Muscle of back (tissue), 3 donors: ENCODE measurements at regions not wholly inside any gene's neighbourhood (a gene's known extent, or its start where the extent isn't known, plus 50 kb on each side); places are given as distances from the start of the nearest gene placed in this dataset.
A peak's percentile ranks its signal among the peaks of the same experiment; 100 is the strongest.
"Not testable (repeated sequence)": the region's sequence is repeated elsewhere in the genome, so short reads cannot be mapped to it uniquely, and the experiment has no call there.

Experiments used
- DNase-seq, 3 donors: peaks; one replicate each; pipeline versions ENCODE4 v3.0.0 to v3.0.0-alpha.2; 2013

DNA sequence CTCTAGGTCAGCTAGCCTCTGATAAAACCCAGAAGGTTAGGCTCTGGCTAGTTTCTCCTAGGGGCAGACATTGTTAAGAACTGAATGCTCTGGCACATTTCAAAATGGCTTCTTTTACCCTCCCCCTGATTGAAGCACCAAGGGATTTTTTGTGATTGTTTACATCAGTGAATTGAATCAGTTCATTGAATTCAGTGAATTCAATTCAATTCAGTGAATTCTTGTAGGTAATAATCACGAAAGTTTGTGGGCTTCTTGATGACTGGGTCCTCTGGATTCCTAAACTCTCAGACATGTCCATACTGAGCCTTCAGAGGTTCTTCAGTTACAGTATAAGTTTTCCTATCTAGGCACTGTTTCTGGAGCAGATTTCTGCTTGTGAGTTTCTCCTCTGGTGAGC, 135.2 kb upstream of the ELAC2 start:
- DNase-seq, result peak in 1 of 3 donors; percentile 49

DNA sequence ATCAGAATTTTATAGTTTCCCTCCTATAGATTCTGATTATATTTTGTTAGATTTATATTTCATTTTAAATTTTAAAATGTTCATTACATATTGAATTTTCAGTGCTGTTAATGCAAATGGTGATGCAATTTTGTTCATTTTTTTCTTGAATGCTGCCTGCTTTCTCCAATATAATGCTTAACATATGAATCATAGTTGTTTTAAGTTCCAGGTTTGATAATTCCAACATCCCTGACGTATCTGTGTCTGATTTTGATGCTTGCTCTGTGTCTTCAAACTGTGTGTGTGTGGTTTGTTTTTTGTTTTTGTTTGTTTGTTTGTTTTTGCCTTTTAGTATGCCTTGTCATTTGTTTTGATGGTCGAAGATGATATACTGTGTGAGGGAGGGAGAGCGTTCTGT, 134.7 kb upstream of the ELAC2 start:
- DNase-seq, result no peak

DNA sequence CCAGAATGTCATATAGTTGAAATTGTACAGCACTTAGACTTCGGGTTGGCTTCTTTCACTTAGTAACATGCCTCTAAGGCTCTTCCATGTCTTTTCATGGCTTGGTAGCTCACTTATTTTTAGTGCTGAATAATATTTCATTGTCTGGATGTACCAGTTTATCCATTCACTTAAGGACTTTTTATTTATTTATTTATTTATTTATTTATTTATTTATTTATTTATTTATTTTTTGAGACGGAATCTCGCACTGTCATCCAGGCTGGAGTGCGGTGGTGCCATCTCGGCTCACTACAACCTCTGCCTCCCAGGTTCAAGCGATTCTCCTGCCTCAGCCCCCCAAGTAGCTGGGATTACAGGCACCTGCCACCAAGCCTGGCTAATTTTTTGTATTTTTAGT, 132.9 kb upstream of the ELAC2 start:
- DNase-seq, result not testable (repeated sequence)

DNA sequence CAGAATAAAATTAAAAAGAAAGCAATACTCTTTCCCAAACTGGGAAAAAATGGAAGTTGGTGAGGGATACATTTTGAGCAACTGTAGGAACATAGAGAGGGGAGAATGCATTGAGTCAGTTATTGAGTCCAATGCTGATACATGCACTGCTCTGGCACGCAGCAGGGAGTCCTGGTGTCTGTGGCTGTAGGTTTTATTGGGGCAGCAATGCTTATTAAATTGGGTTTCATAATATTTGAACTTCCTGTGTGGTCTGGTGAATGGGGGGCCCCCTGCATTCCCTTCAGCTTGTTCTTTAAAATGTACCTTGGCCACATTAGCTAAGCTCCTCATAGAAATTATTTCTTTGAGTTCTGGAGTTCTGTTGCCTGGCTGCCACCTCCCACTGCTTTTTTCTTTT, 125.2 kb upstream of the ELAC2 start:
- no peak for DNase-seq

DNA sequence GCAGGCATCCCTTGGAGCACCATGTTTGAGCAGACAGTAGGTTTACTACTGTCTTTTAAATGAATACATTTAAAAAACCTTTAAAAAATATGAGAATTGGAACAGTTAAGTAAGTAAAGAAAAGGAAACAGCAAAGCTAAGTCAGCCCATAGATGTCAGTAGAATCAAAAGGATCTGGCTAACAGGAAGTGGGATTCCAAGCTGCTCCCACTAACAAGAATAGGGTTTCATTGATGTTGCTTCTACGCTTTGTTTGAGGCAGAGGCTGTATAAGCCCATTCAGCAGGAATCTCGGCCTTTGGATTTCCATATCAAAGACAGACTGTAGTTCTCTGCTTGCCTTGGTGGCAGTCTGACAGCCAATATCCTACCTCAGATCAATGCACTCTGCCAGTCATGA, 122.9 kb upstream of the ELAC2 start:
- DNase-seq, result no peak

DNA sequence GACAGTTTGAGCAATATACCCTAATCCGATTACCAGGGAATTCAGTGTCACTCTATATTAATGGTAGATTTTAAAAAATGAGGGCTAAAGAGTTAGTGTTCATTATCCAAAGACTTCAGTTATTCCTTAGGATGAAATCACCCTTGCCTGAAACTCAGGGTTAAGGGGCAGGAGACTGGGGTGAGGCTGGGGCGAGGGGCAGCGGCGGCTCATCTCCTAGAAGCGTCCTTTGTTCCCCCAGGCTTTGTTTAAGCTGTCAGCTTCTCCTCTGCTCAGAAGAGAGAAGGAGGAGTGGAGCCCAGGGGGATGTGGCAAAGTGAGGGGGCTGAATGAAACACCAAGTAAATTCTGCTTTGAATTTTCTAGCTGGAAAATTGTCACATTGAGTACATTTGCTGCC, 117.7 kb upstream of the ELAC2 start:
- DNase-seq, result no peak

DNA sequence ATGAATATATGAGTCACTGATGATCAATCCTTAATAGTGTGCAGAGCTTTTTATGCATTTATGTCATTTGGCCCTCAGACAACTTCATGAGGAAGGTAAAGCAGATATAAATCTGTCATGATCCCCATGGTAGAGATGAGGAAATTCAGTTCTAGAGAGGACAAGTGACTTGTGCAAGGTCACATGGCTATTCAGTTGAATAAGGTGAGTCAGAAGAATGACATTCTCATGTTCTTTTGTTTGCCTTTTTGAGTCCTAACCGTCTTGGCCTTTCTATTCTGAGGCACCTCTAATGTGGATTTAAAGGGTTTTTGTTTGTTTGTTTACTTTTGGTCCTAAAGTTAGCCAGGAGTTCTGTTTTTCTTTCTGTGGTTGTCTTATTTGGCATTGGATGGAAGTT, 116.2 kb upstream of the ELAC2 start:
- DNase-seq, result no peak

DNA sequence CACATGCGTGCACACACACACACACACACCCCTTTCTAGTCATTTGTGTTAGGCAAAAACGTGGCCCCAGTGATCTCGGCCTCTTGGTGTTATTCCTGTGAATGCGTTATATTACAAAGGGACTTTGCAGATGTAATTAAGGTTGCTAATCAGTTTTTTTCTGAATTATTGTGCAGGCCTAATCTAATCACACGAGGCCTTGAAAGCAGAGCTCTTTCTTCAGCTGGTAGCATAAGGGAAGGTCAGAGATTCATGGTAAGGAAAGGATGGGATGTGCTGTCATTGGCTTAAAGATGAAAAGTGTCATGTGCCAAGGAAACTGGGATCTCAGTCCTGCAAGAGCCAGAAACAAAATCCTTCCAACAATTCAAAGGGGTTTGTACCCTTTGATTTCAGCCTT, 113.4 kb upstream of the ELAC2 start:
- no peak for DNase-seq

DNA sequence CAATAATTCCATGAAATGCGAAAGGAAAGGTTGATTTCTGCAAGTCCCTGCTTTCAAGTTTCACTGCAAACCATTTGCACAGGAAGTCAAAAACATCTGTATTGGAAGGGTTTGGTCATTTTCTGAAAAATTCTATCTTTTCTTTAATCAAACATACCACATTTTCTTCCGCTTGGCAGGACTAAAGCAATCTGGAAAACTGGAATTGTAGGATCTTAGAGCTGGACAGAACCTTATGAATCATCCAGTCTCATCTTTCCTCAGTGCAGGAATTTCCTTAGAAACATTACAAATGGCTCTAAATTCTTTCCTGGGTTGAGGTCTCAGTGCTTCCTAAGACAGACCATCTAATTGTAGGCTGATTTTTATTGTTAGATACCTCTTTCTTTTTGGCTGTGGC, 111.5 kb upstream of the ELAC2 start:
- DNase-seq, result no peak

DNA sequence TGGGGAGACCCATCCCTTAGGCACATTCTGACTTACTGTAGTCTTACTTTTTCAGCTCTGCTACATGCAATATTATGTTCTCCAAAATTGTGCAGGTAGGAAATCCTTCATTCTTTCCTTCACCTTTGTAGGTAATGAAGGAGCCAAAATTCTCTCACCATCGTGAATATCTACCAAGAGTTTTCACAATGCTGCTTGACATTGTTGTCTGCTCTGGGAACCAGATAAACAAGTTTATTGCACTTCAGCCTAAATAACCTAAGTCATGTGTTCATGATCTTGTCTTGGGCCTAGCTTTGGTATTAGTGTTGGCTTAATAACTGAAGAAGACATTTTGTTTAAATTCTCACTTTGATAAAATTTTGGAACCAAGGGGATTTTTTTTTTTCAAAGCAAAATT, 110.8 kb upstream of the ELAC2 start:
- no peak for DNase-seq

DNA sequence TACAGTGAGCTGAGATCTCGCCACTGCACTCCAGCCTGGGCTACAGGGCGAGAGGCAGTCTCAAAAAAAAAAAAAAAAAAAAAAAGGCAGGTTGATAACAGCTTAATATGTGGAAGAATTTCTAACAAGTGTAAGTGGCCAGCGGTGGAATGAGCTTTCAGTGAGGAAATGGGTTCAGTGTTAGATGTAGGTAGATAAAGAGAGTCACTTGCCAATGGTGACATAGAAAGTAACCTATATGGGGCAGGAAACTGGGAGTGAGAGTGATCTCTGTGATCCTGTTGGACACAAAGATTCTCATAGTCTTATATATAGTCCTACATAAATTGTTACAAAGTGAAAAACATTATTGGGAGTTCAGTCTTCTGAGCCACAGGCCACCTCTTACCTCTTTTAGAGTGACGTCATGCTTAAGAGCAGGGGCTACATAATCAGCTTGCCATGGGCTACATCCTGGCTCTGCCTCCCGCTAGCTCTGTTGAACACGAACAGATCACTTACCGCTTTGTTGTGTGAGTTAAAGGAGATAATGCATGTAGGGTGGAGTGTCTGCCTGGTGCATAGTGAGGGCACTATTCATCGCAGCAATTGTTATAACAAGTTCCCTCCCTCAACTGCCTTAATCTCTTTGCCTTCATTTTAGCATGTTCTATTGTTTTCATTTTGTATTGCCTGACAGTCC, 110.2 kb upstream of the ELAC2 start:
- DNase-seq, result no peak

DNA sequence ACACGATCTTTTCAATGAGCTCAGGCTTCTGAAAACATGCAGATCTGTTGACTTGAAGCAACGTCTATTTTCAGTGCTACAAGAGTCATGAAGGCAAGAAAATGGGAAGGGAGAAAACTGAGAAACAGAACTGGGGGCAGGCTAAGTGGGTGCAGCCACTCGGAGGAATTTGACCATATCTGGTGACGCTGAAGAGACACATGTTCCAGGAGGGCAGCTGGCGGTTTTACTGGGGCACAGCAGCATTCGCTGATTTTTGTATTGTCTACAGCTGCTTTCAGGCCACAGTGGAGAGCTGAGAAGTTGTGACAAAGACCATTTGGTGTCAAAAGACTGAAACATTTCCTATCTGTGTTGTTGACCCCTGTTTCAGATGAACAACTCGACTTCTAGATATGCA, 103.0 kb upstream of the ELAC2 start:
- no peak for DNase-seq

DNA sequence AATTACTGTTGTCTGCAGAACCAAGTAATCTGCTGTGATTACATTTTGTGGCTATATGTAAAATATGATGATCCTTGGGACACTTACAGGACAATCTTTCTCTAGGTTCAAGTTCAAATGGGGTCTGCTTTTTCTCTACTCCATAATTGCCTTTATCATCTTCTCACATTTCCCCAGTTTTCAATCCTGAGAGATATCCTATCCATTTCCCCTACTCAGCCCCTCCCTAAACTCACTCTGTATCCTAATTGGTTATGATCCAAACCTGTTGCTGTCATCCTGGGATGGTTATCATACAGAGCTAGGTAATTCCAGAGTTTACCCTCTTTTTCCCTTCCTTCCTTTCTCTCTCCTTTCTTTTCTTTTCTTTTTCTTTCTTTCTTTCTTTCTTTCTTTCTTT, 100.5 kb upstream of the ELAC2 start:
- no peak for DNase-seq

DNA sequence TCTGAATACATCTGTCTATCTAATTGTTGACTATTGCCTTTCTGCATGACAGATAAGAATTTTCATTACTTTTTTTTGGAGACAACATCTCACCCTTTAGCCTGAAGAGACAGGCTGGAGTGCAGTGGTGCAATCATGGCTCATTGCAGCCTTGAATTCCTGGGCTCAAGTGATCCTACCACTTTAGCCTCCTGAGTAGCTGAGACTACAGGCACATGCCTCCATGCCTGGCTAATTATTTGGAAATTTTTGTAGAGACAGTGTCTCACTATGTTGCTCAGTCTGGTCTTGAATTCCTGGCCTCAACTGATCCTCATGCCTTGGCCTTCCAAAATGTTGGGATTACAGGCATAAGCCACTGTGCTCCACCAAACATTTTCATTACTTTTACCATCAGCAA, 99.8 kb upstream of the ELAC2 start:
- DNase-seq, result no peak

DNA sequence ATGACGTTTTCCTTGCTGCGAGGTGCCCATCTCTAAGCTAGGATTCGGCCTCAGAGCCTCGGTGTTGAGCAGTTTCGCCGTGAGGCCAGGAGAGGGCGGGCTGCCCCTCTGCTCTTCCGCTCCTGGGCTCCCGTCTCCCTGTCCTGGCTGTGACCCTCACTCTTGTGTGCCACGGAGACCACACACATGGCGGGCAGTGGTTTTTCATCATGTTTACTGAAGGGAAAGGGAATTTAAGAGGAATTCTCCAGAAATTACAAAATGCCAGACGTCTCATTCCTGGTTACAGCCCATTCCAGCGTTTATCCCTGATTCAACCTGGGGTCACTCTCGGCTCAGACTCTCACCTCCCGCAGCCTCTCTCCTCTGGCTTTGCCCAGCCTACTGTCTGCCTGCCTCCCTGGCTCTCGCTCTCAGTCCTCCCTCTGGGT, 96.8 kb upstream of the ELAC2 start:
- peak; percentile 51 to 87 (median 59) for DNase-seq

DNA sequence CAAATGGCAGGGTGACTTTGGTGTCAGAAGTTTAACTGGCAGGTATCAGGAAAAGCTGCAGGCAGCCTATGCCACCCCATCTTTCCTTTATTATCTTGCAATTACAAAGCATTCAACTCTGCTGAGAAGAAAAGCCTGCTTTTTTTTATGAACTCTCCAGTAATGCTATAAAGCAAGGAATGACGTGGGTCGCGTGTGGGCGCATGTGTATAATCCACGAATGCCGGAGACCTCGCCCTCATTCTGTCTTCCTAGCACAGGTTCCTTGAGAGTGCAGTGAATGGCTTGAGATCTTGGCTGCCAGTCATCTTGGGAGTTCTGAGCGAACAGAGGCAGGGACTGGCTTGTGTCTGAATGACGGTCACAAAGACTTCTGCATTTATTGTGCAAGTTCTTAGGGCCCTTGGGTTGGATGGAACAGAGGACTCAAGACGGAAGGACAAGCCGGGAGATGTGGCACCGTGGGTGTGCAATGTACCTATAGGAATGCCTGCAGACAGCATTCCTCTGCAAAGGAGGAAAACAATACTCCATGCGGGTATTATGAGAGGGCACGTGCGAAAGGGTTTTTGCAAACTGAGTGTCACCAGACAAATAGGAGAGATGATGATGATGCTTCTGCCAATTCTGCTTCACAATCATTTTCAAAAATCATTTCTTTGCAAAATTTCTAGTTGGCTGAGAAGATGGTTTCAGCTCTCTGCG, 96.1 kb upstream of the ELAC2 start:
- no peak for DNase-seq

DNA sequence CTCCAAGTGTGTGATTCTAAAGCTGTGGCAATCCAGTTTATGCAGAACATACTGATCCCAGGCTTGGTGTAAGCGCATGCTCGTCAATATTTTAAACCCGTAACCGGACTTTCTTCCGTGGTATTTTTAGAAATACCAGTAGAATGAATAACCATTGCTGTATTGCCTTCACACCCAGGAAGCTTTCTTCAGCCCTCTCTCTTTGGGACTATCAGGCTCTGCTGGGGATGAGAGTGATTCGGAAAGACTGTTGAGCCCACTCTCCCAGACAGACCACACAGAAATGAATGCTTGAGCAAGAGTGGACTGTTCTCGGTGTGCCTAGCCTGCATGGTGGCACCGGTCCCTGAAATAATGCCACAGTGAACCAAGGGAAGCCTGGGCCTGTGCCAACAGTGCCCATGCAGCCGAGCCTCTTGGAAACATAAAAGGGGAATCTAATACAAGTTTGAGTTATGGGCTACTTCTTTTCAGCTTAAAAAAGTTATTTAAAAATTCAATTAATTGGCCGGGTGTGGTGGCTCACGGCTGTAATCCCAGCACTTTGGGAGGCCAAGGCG, 89.9 kb upstream of the ELAC2 start:
- DNase-seq, result no peak

DNA sequence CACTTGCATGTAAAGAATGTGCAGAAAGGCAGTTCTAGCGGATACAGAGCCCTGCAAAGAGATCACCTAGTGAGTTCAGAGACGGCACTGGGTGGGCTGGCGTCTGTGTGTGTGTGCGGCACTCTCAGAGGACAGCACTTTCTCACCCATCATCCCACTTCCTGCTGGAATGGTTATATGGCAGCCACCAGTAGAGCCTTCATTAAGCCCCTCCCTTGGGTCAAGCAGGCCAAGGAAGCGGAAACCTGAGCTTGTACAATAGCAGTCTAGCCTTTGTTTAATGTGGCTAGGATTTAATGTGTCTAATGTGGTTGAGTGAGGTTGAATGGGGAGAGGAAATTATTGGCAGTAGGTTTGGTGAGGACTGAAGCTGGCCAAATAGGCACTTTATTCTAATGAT, 88.3 kb upstream of the ELAC2 start:
- no peak for DNase-seq

DNA sequence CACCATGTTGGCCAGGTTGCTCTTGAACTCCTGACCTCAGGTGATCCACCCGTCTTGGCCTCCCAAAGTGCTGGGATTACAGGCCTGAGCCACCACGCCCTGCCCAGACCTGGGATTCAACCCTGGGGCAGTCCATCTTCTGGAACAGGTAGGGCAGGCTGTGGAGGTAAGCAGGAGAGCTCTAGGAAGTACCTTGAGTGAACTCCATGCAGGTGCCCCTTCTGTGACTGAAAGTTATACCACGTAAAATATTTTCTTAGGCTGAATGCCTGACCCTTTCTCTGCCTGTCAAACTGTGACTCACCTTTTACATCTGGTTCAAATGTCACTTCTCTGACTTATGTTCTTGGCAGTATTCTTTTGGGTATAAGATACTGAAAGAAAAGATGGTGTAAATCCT, 86.7 kb upstream of the ELAC2 start:
- DNase-seq, result no peak

DNA sequence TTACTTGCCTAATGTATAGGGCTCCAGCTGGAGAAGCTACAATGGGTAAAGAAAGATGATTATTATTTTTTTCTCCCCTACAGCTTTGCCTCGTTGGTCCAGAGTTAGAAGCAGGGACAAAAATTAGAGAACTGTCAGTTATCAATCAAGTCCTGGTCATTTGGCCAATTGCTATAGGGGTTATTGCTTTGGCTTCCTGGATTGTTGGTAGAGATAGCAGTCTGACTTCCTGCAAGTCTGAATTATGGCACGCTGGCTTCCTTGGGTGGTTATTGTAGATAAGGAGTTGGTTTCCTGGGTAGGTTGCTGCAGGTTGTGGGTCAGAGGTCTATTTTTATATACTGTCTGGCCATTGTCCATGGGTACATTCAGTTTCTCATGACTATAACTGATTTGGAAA, 84.7 kb upstream of the ELAC2 start:
- DNase-seq, result no peak

DNA sequence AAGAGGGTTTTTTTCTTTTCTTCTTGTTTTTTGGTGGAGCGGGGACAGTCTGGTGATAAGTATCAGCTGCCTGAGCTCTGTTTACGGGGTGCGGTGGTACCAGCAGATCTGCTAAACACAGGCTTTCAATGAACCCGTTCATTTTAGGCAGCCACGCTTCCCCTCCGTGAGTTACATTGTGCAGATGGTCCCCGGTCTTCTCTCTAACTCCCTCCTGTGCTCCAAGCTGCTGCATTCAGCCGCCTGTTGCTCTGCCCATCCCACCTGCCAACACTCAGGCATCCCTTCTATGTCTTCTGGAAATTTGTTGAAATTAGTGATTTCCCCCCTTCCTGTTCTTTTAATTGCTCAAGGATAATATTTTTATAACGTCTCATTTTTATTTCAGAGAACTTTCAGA, 82.1 kb upstream of the ELAC2 start:
- DNase-seq, result no peak

DNA sequence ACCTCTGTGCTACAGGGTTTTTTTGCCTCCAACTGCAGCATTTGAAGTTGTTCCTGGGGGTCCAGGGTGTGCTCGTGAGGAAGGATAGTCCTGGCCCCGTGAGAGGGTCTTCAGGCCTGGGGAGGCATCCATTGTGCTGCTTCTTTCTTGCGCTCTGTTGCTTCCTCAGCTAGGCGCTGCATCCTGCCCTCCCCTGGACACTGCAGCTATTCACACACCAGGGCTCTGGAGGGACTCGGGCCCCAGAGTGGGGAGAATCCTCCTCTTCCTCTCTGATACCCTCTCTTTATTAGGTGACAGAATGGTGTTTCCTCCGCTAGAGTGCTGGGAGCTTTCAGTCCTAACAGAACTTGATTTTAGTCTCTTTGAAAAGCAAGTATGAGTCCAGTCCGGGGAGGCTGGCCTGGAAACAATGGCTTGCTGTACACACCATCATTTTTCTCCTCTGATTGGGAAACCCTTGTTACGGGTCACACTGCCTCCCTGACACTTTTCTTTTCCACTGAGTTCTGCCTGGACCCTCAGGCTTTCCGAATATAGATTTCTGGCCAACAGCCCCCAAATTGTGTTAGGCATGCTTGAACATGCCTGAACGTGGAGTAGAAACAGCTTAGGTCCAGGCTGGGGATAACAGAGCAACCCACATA, 81.4 kb upstream of the ELAC2 start:
- DNase-seq, result no peak

DNA sequence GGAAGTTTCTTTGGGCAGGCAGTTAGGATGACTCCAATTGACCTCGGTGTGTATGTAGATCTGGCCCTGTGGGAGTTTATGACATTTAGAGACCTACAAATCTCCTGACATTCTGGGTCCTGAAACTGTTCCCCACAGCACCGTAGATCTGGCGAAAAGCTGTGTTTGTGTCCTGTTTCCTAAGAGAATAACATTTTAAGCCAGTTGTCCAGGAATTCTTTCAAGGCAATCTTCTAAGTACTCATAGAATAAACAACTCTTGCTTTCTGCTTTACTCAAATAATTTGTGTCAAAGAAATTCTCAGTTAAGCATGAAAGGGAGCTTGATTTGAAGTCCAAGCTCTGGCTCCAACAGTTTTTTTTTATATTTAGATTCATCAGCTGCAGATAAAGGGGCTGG, 78.5 kb upstream of the ELAC2 start:
- peak in 1 of 3 donors; percentile 20 for DNase-seq
